Brain microvascular endothelial cell (primary cell): ENCODE measurements at regions not wholly inside any gene's neighbourhood (a gene's known extent, or its start where the extent isn't known, plus 50 kb on each side); places are given as distances from the start of the nearest gene placed in this dataset.

Experiments
- DNase-seq: peaks from one replicate; pipeline ENCODE4 v3.0.0-alpha.2; 2020
- H3K27ac ChIP-seq: fragments of 250-450 bp; sonication (Bioruptor Pico); 2 replicates; pipeline ENCODE4 v1.5.1; 2020; ENCODE audit warnings: mild to moderate bottlenecking, moderate library complexity
- H3K27me3 ChIP-seq: fragments of 250-450 bp; sonication (Bioruptor Pico); replicated peaks from 2 replicates; pipeline ENCODE4 v1.5.1; 2020; ENCODE audit warnings: mild to moderate bottlenecking
- H3K36me3 ChIP-seq: fragments of 250-450 bp; sonication (Bioruptor Pico); replicated peaks from 2 replicates; pipeline ENCODE4 v1.5.1; 2020; ENCODE audit warnings: mild to moderate bottlenecking
- H3K4me3 ChIP-seq: 2 replicates; pipeline ENCODE4 v1.5.1; 2011; ENCODE audit warnings: low read depth, mild to moderate bottlenecking, control low read depth, low read length, moderate library complexity
- in situ Hi-C: cut with HindIII; loops from 2 replicates; pipeline ENCODE4 v1.10.0; 2017; ENCODE audit warnings: low sequenced_read_pairs, low pct_ligation_motif_present
- TF ChIP-seq, protein P1 (sequence below): IDR thresholded peaks from 2 replicates; pipeline ENCODE4 v1.5.1; 2011; ENCODE audit warnings: low read depth, mild to moderate bottlenecking, moderate library complexity, low read length, control low read depth, inconsistent platforms; ENCODE audit errors: missing control alignments

GRCh38 chr10:88100281-88100680 is 236.9 kb downstream of the PTEN start:
- TF ChIP-seq, protein P1, sequence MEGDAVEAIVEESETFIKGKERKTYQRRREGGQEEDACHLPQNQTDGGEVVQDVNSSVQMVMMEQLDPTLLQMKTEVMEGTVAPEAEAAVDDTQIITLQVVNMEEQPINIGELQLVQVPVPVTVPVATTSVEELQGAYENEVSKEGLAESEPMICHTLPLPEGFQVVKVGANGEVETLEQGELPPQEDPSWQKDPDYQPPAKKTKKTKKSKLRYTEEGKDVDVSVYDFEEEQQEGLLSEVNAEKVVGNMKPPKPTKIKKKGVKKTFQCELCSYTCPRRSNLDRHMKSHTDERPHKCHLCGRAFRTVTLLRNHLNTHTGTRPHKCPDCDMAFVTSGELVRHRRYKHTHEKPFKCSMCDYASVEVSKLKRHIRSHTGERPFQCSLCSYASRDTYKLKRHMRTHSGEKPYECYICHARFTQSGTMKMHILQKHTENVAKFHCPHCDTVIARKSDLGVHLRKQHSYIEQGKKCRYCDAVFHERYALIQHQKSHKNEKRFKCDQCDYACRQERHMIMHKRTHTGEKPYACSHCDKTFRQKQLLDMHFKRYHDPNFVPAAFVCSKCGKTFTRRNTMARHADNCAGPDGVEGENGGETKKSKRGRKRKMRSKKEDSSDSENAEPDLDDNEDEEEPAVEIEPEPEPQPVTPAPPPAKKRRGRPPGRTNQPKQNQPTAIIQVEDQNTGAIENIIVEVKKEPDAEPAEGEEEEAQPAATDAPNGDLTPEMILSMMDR: no peak
- no peak for DNase-seq
- Histone ChIP-seq H3K27me3 (no peaks in the 10 kb centered on the region), H3K27ac (no peak overlapping the region), H3K4me3 (no peak overlapping the region), H3K36me3 (no peaks in the 10 kb centered on the region)
- in situ Hi-C loops: no loop called here

GRCh38 chr10:88101666-88102065 is 238.2 kb downstream of the PTEN start:
- Histone ChIP-seq H3K36me3 (no peaks in the 10 kb centered on the region), H3K4me3 (no peak overlapping the region), H3K27ac (no peak overlapping the region), H3K27me3 (no peaks in the 10 kb centered on the region)
- TF ChIP-seq, protein P1: no peak
- in situ Hi-C loops: no loop called here
- no peak for DNase-seq

DNA sequence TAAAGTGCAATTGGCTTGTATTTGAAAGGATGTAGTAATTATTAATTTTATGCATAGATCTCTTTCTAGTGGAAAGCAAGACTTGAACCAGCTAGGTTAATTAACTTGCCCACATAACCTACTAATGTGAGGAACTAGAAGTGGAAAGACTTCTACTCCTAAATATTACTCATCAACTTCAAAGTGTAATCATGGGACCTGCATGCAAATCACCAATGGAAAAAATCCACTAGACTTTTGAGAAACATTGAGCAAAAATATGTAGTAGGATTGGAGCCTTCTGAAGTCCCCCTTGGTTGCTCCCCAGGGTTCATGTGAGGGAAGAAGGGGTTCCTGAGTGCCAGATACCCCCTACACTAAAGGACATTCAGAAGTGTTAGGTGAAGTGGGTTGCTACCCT is 240.2 kb downstream of the PTEN start:
- no peak for DNase-seq
- Histone ChIP-seq H3K27ac (no peak overlapping the region), H3K4me3 (no peak overlapping the region), H3K27me3 (no peaks in the 10 kb centered on the region), H3K36me3 (no peaks in the 10 kb centered on the region)
- in situ Hi-C loops: no loop called here
- TF ChIP-seq, protein P1: no peak

DNA sequence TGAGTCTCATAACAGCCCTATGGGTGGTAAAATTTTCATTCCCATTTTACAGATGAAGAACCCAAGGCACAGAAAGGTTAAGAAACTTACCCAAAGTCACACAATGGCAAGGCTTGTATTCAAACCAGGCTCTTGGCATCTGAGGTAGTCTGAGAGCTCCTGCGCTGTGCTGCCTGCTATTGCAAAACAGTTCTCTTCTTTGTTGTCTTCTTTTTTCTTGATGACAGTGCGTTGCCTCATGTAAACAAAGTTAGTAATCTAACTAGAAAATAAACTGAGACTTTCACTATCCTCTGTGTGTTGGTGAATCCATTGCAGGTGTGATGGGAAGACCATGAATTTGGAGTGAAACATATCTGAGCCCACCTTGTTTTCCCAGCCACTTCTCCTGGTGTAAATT is 240.8 kb downstream of the PTEN start:
- in situ Hi-C loops: no loop called here
- H3K27me3 ChIP-seq: no peaks in the 10 kb centered on the region
- DNase-seq: no peak
- no peak overlapping the region for H3K27ac ChIP-seq
- H3K4me3 ChIP-seq: no peak overlapping the region
- no peaks in the 10 kb centered on the region for H3K36me3 ChIP-seq
- TF ChIP-seq, protein P1: no peak

DNA sequence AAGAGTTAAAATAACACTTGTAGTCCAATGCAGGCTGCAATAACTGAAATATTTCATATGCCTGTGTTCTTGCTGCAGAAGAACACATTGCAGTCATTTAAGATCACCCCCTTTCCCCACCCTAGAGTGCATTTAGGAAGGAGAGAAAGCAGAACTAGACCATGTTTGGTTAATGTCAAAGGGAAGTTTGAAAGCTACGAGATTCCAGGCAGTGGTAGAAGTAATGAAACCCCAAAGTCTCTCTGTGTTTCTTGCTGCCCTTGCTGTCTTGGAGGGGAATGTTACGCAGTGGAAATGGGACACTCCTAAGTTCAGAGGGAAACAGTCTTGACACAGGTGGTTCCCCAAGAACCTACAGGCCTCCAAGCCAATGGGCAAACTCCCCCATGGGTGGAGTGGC is 242.9 kb downstream of the PTEN start:
- Histone ChIP-seq H3K4me3 (no peak overlapping the region), H3K27me3 (no peaks in the 10 kb centered on the region), H3K27ac (no peak overlapping the region), H3K36me3 (no peaks in the 10 kb centered on the region)
- TF ChIP-seq, protein P1: no peak
- DNase-seq: no peak
- in situ Hi-C loops: no loop called here

- H3K4me3 ChIP-seq: no peak overlapping the region
- TF ChIP-seq, protein P1: no peak
- no peaks in the 10 kb centered on the region for H3K27me3 ChIP-seq
- no peak overlapping the region for H3K27ac ChIP-seq
- H3K36me3 ChIP-seq: no peaks in the 10 kb centered on the region
- in situ Hi-C loops: no loop called here
- DNase-seq: no peak
These were observed 244.1 kb downstream of the PTEN start for GRCh38 chr10:88107296-88108097.
